Mesenchymal stem cell (in vitro differentiated cells and primary cell): ENCODE measurements at regions not wholly inside any gene's neighbourhood (a gene's known extent, or its start where the extent isn't known, plus 50 kb on each side); places are given as distances from the start of the nearest gene placed in this dataset.

Experiments used
- DNase-seq: peaks from one replicate; pipeline ENCODE4 v3.0.0-alpha.2; 2013
- H2AFZ ChIP-seq: one replicate; pipeline ENCODE4 v1.6.1; 2013; ENCODE audit warnings: low read depth, mild to moderate bottlenecking, control low read depth, inconsistent platforms, low read length, moderate library complexity
- H2AK5ac ChIP-seq: 2 replicates; pipeline ENCODE4 v1.6.1; 2013; ENCODE audit warnings: low read length, moderate library complexity, mild to moderate bottlenecking, inconsistent platforms; ENCODE audit not compliant: severe bottlenecking
- H2BK120ac ChIP-seq: one replicate; pipeline ENCODE4 v1.6.1; 2013; ENCODE audit warnings: low read depth, mild to moderate bottlenecking, inconsistent platforms, low read length, moderate library complexity
- H2BK12ac ChIP-seq, 2 experiments: one replicate each; pipeline ENCODE4 v1.6.1; 2013; ENCODE audit warnings: inconsistent platforms in 2 of 2, low read length in 2 of 2, mild to moderate bottlenecking in 2 of 2, moderate library complexity in 2 of 2, control low read depth in 1 of 2
- H2BK15ac ChIP-seq: one replicate; pipeline ENCODE4 v1.6.1; 2013; ENCODE audit warnings: mild to moderate bottlenecking, low read depth, inconsistent platforms; ENCODE audit not compliant: poor library complexity, severe bottlenecking
- H2BK5ac ChIP-seq: 2 replicates; pipeline ENCODE4 v1.6.1; 2013; ENCODE audit warnings: low read depth, mild to moderate bottlenecking, low read length, control low read depth, inconsistent platforms; ENCODE audit not compliant: poor library complexity, severe bottlenecking
- H3K14ac ChIP-seq, 2 experiments: one replicate each; pipeline ENCODE4 v1.6.1; 2013; ENCODE audit warnings: inconsistent platforms in 2 of 2, low read length in 2 of 2, control low read depth in 1 of 2, mild to moderate bottlenecking in 1 of 2, moderate library complexity in 1 of 2
- H3K18ac ChIP-seq, 2 experiments: one replicate each; pipeline ENCODE4 v1.6.1; 2013; ENCODE audit warnings: inconsistent platforms in 2 of 2, low read length in 2 of 2, control low read depth in 1 of 2, low read depth in 1 of 2, mild to moderate bottlenecking in 1 of 2
- H3K23ac ChIP-seq, 2 experiments: one replicate each; pipeline ENCODE4 v1.6.1; 2013; ENCODE audit warnings: inconsistent platforms in 2 of 2, low read length in 2 of 2, mild to moderate bottlenecking in 2 of 2, moderate library complexity in 2 of 2, control low read depth in 1 of 2
- H3K27ac ChIP-seq: 2 replicates; pipeline ENCODE4 v1.5.1; 2013; ENCODE audit warnings: mild to moderate bottlenecking, moderate library complexity, low read length, control low read depth, inconsistent platforms; ENCODE audit not compliant: poor library complexity, severe bottlenecking
- H3K27me3 ChIP-seq, 2 experiments: 2 replicates each; pipeline versions ENCODE4 v1.6.1 to v1.7.0; 2013; ENCODE audit warnings: low read length in 2 of 2, mild to moderate bottlenecking in 2 of 2, moderate library complexity in 2 of 2, control low read depth in 1 of 2, inconsistent platforms in 1 of 2; ENCODE audit not compliant: control insufficient read depth in 1 of 2, insufficient read depth in 1 of 2
- H3K36me3 ChIP-seq, 2 experiments: 2 replicates each; pipeline versions ENCODE4 v1.6.1 to v1.7.0; 2013; ENCODE audit warnings: low read length in 2 of 2, control low read depth in 1 of 2, inconsistent platforms in 1 of 2, low read depth in 1 of 2, mild to moderate bottlenecking in 1 of 2; ENCODE audit not compliant: insufficient read depth in 2 of 2, control insufficient read depth in 1 of 2
- H3K4ac ChIP-seq, 2 experiments: one replicate each; pipeline ENCODE4 v1.6.1; 2013; ENCODE audit warnings: inconsistent platforms in 2 of 2, low read length in 2 of 2, mild to moderate bottlenecking in 2 of 2, moderate library complexity in 2 of 2, control low read depth in 1 of 2, low read depth in 1 of 2
- H3K4me1 ChIP-seq: 2 replicates; pipeline ENCODE4 v1.6.1; 2013; ENCODE audit warnings: low read depth, low read length, control low read depth; ENCODE audit not compliant: control insufficient read depth, insufficient read depth
- H3K4me2 ChIP-seq: 2 replicates; pipeline ENCODE4 v1.6.1; 2013; ENCODE audit warnings: low read length, mild to moderate bottlenecking, inconsistent platforms; ENCODE audit not compliant: poor library complexity, severe bottlenecking
- H3K4me3 ChIP-seq, 2 experiments: 2 replicates each; pipeline versions ENCODE4 v1.5.1 to v1.7.0; 2013; ENCODE audit warnings: low read length in 2 of 2, mild to moderate bottlenecking in 2 of 2, control low read depth in 1 of 2, low read depth in 1 of 2; ENCODE audit not compliant: insufficient read depth in 1 of 2
- H3K79me1 ChIP-seq: replicated peaks from 2 replicates; pipeline ENCODE4 v1.6.1; 2013; ENCODE audit warnings: mild to moderate bottlenecking, control low read depth, low read length, inconsistent platforms; ENCODE audit not compliant: poor library complexity, severe bottlenecking
- H3K9ac ChIP-seq: 2 replicates; pipeline ENCODE4 v1.7.0; 2013; ENCODE audit warnings: mild to moderate bottlenecking, low read length, moderate library complexity
- H3K9me3 ChIP-seq: 2 replicates; pipeline ENCODE4 v1.7.0; 2013; ENCODE audit warnings: mild to moderate bottlenecking, low read length; ENCODE audit not compliant: control insufficient read depth
- H4K8ac ChIP-seq: one replicate; pipeline ENCODE4 v1.6.1; 2013; ENCODE audit warnings: inconsistent platforms, mild to moderate bottlenecking, low read length, moderate library complexity
- H4K91ac ChIP-seq: one replicate; pipeline ENCODE4 v1.6.1; 2013; ENCODE audit warnings: mild to moderate bottlenecking, low read length, inconsistent platforms
- WGBS: methylation state at CpG from one replicate; pipeline ENCODE4 v1.1.7; 2013; ENCODE audit warnings: mixed read lengths; 5-methylcytosine and 5-hydroxymethylcytosine counted together

DNA sequence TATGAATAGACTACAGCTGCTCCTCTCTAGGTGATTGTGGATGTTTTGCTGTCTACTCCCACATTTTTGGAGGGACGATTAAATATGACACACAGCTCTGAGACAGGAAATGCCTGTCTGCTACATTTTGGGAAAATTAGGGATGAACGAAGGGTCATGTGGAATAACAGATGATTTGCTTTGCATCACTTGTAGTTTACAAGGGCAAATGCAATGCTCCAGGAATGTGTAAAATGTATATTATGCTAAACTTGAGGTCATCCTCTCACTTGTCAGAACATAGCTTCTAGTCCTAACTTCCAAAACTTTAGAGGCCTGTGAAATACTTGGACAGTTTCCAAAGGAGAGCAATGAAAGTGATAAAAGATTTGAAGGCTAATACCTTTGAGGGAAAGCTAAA, 284.2 kb upstream of the DACH1 start:
- Histone ChIP-seq H3K4me1 (no peaks in the 10 kb centered on the region), H2BK5ac (no peak overlapping the region), H4K8ac (no peak overlapping the region), H3K4ac (no peak overlapping the region), H3K27me3 (no peaks in the 10 kb centered on the region), H3K4me3 (no peak overlapping the region), H3K4me2 (no peak overlapping the region), H3K23ac (no peak overlapping the region), H3K36me3 (no peaks in the 10 kb centered on the region), H3K9ac (no peak overlapping the region), H2BK15ac (no peak overlapping the region), H2AFZ (no peak overlapping the region), H3K27ac (peak overlapping the region; percentile 14), H3K9me3 (no peaks in the 10 kb centered on the region), H2BK120ac (no peak overlapping the region), H4K91ac (no peak overlapping the region), H3K79me1 (no peaks in the 10 kb centered on the region), H3K14ac (no peak overlapping the region), H3K18ac (no peak overlapping the region), H2AK5ac (no peak overlapping the region), H2BK12ac (no peak overlapping the region)
- DNase-seq = peak; percentile 40
- 2% methylated on average over 2 of the region's 2 CpGs for WGBS

DNA sequence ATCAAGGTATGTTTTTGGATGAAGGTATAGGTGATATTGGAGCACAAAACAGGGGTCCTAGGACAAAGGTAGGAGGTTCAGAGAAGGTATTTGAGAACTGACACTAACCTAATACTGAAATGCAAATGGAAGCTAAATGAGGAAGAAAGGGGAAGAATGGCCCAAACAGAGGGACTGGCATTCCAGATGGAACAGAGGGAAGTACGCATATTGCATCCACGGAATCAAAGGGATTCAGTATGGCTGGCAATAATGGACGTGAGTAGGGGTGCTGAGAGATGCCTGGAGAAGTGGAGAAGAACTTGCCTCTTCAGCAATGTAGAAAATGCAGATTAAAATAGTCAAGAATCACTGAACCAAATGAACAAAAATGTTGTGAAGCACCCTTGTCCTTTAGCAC, 283.5 kb upstream of the DACH1 start:
- H3K4me3 ChIP-seq = no peak overlapping the region
- H2BK5ac ChIP-seq = no peak overlapping the region
- no peak overlapping the region for H3K14ac ChIP-seq
- H2AK5ac ChIP-seq = peak overlapping the region; percentile 63
- no peak overlapping the region for H2AFZ ChIP-seq
- H2BK120ac ChIP-seq = no peak overlapping the region
- peak overlapping the region; percentile 14 for H3K27ac ChIP-seq
- no peaks in the 10 kb centered on the region for H3K27me3 ChIP-seq
- WGBS = 95% methylated on average over 3 of the region's 3 CpGs
- no peak overlapping the region for H4K91ac ChIP-seq
- no peaks in the 10 kb centered on the region for H3K9me3 ChIP-seq
- H3K4me2 ChIP-seq = no peak overlapping the region
- no peak overlapping the region for H3K9ac ChIP-seq
- no peak overlapping the region for H3K18ac ChIP-seq
- H2BK12ac ChIP-seq = peak overlapping the region in 1 of 2 experiments; percentile 11
- no peak overlapping the region for H3K4ac ChIP-seq
- no peak overlapping the region for H3K23ac ChIP-seq
- H3K36me3 ChIP-seq = no peaks in the 10 kb centered on the region
- H3K4me1 ChIP-seq = no peaks in the 10 kb centered on the region
- DNase-seq = no peak
- no peak overlapping the region for H2BK15ac ChIP-seq
- H3K79me1 ChIP-seq = no peaks in the 10 kb centered on the region
- H4K8ac ChIP-seq = no peak overlapping the region

DNA sequence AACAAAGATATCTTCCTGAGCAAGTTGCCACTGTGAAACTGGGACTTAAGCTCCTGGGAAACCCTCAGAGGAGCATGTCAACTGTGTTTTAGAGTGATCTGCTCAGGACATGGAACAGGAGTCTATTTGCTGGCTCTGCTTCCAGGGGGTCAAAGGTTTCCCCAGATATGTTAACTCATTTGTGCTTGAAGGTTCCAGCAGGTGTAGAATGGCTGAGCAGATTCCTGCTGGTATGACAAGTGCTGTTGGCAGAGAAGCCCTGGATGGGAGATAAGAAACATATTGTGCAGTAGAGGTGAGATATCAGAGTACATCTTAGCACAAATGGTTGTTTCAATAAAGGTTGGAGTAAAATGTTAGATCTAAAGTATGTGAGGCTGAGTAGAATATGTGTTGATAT, 282.7 kb upstream of the DACH1 start:
- no peak overlapping the region for H4K8ac ChIP-seq
- H3K4me3 ChIP-seq = no peak overlapping the region
- H3K4me1 ChIP-seq = no peaks in the 10 kb centered on the region
- H4K91ac ChIP-seq = no peak overlapping the region
- H3K27me3 ChIP-seq = no peaks in the 10 kb centered on the region
- no peak overlapping the region for H2AFZ ChIP-seq
- H2BK12ac ChIP-seq = no peak overlapping the region
- no peak overlapping the region for H2BK120ac ChIP-seq
- no peaks in the 10 kb centered on the region for H3K36me3 ChIP-seq
- no peak for DNase-seq
- no peak overlapping the region for H3K27ac ChIP-seq
- no peak overlapping the region for H3K18ac ChIP-seq
- H3K79me1 ChIP-seq = no peaks in the 10 kb centered on the region
- no peak overlapping the region for H2BK15ac ChIP-seq
- H3K23ac ChIP-seq = no peak overlapping the region
- no peak overlapping the region for H2BK5ac ChIP-seq
- H3K4me2 ChIP-seq = no peak overlapping the region
- no peak overlapping the region for H3K9ac ChIP-seq
- no peak overlapping the region for H3K4ac ChIP-seq
- H3K9me3 ChIP-seq = no peaks in the 10 kb centered on the region
- no peak overlapping the region for H3K14ac ChIP-seq
- no peak overlapping the region for H2AK5ac ChIP-seq

GRCh38 chr13:72146816-72147215, 279.8 kb upstream of the DACH1 start:
- WGBS = 60% methylated on average over 5 of the region's 5 CpGs
- H2BK15ac ChIP-seq = no peak overlapping the region
- no peaks in the 10 kb centered on the region for H3K27me3 ChIP-seq
- no peaks in the 10 kb centered on the region for H3K9me3 ChIP-seq
- H4K91ac ChIP-seq = no peak overlapping the region
- no peaks in the 10 kb centered on the region for H3K4me1 ChIP-seq
- no peaks in the 10 kb centered on the region for H3K79me1 ChIP-seq
- no peak overlapping the region for H3K9ac ChIP-seq
- H3K14ac ChIP-seq = no peak overlapping the region
- no peak overlapping the region for H3K4me3 ChIP-seq
- no peak overlapping the region for H3K4me2 ChIP-seq
- no peak overlapping the region for H2BK120ac ChIP-seq
- no peak for DNase-seq
- peak overlapping the region; percentile 65 for H2AK5ac ChIP-seq
- no peak overlapping the region for H3K27ac ChIP-seq
- H3K4ac ChIP-seq = no peak overlapping the region
- H2BK12ac ChIP-seq = no peak overlapping the region
- H3K23ac ChIP-seq = no peak overlapping the region
- no peaks in the 10 kb centered on the region for H3K36me3 ChIP-seq
- H2AFZ ChIP-seq = no peak overlapping the region
- H3K18ac ChIP-seq = no peak overlapping the region
- H4K8ac ChIP-seq = no peak overlapping the region
- H2BK5ac ChIP-seq = no peak overlapping the region
